Sigmoid colon (tissue), 6 donors: ENCODE measurements at regions not wholly inside any gene's neighbourhood (a gene's known extent, or its start where the extent isn't known, plus 50 kb on each side); places are given as distances from the start of the nearest gene placed in this dataset.

Experiments
- DNase-seq: peaks from one replicate; pipeline ENCODE4 v3.0.0-alpha.2; 2019
- H3K27ac ChIP-seq, 4 donors: fragments of 200-600 bp; sonication (generic); one replicate each; pipeline ENCODE4 v1.5.1; 2016 to 2019; ENCODE audit warnings: mild to moderate bottlenecking in 1 of 4
- H3K27me3 ChIP-seq, 3 donors: fragments of 200-600 bp; sonication (generic); one replicate each; pipeline ENCODE4 v1.5.1; 2019; ENCODE audit warnings: mild to moderate bottlenecking in 1 of 3
- H3K36me3 ChIP-seq, 4 donors: fragments of 200-600 bp; sonication (generic); one replicate each; pipeline ENCODE4 v1.5.1; 2016 to 2019
- H3K4me1 ChIP-seq, 4 donors: fragments of 200-600 bp; sonication (generic); one replicate each; pipeline ENCODE4 v1.5.1; 2017 to 2019
- H3K4me3 ChIP-seq, 4 donors: fragments of 200-600 bp; sonication (generic); one replicate each; pipeline ENCODE4 v1.5.1; 2017 to 2019; ENCODE audit warnings: mild to moderate bottlenecking in 2 of 4, moderate library complexity in 1 of 4
- H3K9me3 ChIP-seq, 4 donors: fragments of 200-600 bp in 3 of 4; sonication (generic) in 3 of 4; one replicate each; pipeline versions ENCODE4 v1.5.1 to v1.6.1; 2013 to 2019
- CTCF ChIP-seq, 4 experiments: fragments of 450-650 bp in 3 of 4; fragments of 200-600 bp in 1 of 4; IDR thresholded peaks; one replicate each; pipeline ENCODE4 v1.5.1; 2016 to 2019; ENCODE audit warnings: antibody characterized with exemption in 4 of 4, mild to moderate bottlenecking in 3 of 4, moderate library complexity in 2 of 4
- EP300 ChIP-seq, 4 donors: sonication (generic); formaldehyde crosslinking; IDR thresholded peaks; one replicate each; pipeline ENCODE4 v1.6.1; 2017; ENCODE audit warnings: antibody characterized with exemption in 4 of 4
- POLR2A ChIP-seq, 2 donors: fragments of 450-650 bp; IDR thresholded peaks; one replicate each; pipeline ENCODE4 v1.6.1; 2016; ENCODE audit warnings: antibody characterized with exemption in 2 of 2, mild to moderate bottlenecking in 2 of 2, moderate library complexity in 2 of 2
- POLR2AphosphoS5 ChIP-seq, 4 donors: sonication (generic); formaldehyde crosslinking; IDR thresholded peaks; one replicate each; pipeline ENCODE4 v1.6.1; 2017; ENCODE audit warnings: antibody characterized with exemption in 4 of 4
- WGBS, 2 donors: extraction: QIAGEN DNeasy Blood & Tissue Kit; methylation state at CpG; one replicate each; pipeline ENCODE4 v1.1.7; 2013; 5-methylcytosine and 5-hydroxymethylcytosine counted together
- intact Hi-C: fragments of 100-400 bp; cut with DNase I; formaldehyde crosslinking; loops from one replicate; pipeline ENCODE4 v1.15.1; 2023
- donor health status: healthy with polysubstance abuse.
- donor health status: healthy.

GRCh38 chr12:92360543-92360942, 214.9 kb upstream of the BTG1 start:
- H3K27me3 ChIP-seq, result no peaks in the 10 kb centered on the region
- TF ChIP-seq POLR2A (IDR thresholded peaks at IDR 0.05), result no peak
- TF ChIP-seq EP300 (IDR thresholded peaks at IDR 0.05), result no peak
- no peak for TF ChIP-seq POLR2AphosphoS5 (IDR thresholded peaks at IDR 0.05)
- no peak for TF ChIP-seq CTCF (IDR thresholded peaks at IDR 0.05)
- H3K36me3 ChIP-seq, result no peaks in the 10 kb centered on the region
- DNase-seq, result no peak
- H3K9me3 ChIP-seq, result no peaks in the 10 kb centered on the region
- no peak overlapping the region for H3K27ac ChIP-seq
- peaks cover 0 to 5% (median 2%) of the 10 kb centered on the region in 4 donors for H3K4me1 ChIP-seq
- no peak overlapping the region for H3K4me3 ChIP-seq
- intact Hi-C loops, result no loop called here
- 74 to 92% methylated on average over 2 of the region's 2 CpGs for WGBS, 2 donors

DNA sequence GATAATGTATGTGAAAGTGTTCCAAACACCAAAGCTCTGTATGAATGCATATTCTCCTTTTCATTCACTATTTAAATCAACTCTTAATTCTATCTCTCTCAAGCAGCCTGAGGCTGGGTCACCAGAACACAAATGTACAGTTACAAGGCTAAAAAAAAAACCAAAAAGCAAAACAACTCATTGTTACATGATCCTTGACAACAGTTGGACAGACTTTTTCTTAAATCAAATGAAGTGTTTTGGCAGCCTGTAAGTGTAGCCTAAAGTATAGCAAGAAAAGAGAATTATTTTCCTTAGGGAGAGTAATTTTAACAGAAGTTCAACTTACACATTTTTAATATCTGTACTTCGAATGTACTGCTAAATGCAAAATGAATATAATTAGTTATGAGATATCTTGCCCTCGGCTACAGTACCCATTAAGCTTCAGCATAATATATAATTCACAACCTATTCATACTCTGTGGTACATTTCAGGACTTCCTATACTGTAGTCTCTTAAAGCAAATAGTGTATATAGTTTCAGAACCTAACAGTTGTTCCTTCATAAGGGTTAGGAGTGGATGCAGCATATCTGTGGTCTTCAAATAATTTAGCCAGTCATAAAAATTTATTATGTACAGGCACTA, 214.0 kb upstream of the BTG1 start:
- WGBS, 2 donors, result 91 to 94% methylated on average over 2 of the region's 2 CpGs
- intact Hi-C loops, result no loop called here
- Histone ChIP-seq H3K4me3 (no peak overlapping the region), H3K4me1 (peaks cover 0 to 5% (median 2%) of the 10 kb centered on the region in 4 donors), H3K27ac (no peak overlapping the region), H3K27me3 (no peaks in the 10 kb centered on the region), H3K36me3 (no peaks in the 10 kb centered on the region), H3K9me3 (no peaks in the 10 kb centered on the region)
- DNase-seq, result no peak
- TF ChIP-seq POLR2A (IDR thresholded peaks at IDR 0.05), result no peak
- no peak for TF ChIP-seq EP300 (IDR thresholded peaks at IDR 0.05)
- TF ChIP-seq CTCF (IDR thresholded peaks at IDR 0.05), result no peak
- no peak for TF ChIP-seq POLR2AphosphoS5 (IDR thresholded peaks at IDR 0.05)

DNA sequence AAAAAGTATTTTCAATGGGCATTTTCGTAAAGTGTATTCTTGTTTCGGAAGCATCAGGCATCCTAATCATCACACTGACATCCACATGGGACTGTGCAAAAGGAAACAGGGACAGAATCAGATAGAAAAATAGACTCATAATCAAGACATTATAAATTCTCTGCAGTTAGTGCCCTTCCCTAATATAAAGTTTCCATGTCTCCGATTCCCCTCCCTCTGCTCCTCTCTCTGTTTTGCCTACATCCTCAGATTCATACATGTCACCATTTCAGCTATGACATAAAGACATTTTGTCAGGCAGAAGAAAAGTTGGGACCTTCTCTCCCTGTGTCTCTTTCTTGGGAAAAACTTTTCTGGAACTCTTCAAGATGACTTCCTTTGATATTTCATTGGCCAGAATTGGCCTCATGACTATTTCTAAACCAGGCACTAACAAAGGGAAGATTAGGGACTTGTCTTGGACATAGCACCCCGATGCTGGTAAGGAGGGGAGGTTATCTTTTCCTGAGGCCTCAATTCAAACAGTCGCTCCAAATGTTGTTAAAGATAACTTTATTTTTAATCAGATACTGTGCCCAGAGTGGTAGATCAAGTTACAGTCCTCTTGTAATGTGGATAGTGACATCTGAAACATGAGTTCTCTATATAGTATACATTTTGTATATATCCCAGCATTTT, 212.1 kb upstream of the BTG1 start:
- no peak for TF ChIP-seq CTCF (IDR thresholded peaks at IDR 0.05)
- no peak for TF ChIP-seq POLR2AphosphoS5 (IDR thresholded peaks at IDR 0.05)
- TF ChIP-seq POLR2A (IDR thresholded peaks at IDR 0.05), result no peak
- TF ChIP-seq EP300 (IDR thresholded peaks at IDR 0.05), result no peak
- peaks cover 0 to 5% (median 0%) of the 10 kb centered on the region in 4 donors for H3K4me1 ChIP-seq
- H3K9me3 ChIP-seq, result no peaks in the 10 kb centered on the region
- DNase-seq, result no peak
- 96 to 97% methylated on average over 5 of the region's 5 CpGs for WGBS, 2 donors
- H3K4me3 ChIP-seq, result no peak overlapping the region
- H3K27me3 ChIP-seq, result no peaks in the 10 kb centered on the region
- H3K27ac ChIP-seq, result no peak overlapping the region
- intact Hi-C loops, result no loop called here
- no peaks in the 10 kb centered on the region for H3K36me3 ChIP-seq

- TF ChIP-seq CTCF (IDR thresholded peaks at IDR 0.05), result no peak
- no peak for TF ChIP-seq POLR2A (IDR thresholded peaks at IDR 0.05)
- no peak for TF ChIP-seq POLR2AphosphoS5 (IDR thresholded peaks at IDR 0.05)
- no peak for TF ChIP-seq EP300 (IDR thresholded peaks at IDR 0.05)
- intact Hi-C loops, result no loop called here
- H3K27ac ChIP-seq, result no peak overlapping the region
- H3K9me3 ChIP-seq, result no peaks in the 10 kb centered on the region
- no peaks in the 10 kb centered on the region for H3K36me3 ChIP-seq
- no peaks in the 10 kb centered on the region for H3K4me1 ChIP-seq
- H3K27me3 ChIP-seq, result no peaks in the 10 kb centered on the region
- no peak for DNase-seq
- 74 to 87% methylated on average over 2 of the region's 2 CpGs for WGBS, 2 donors
- no peak overlapping the region for H3K4me3 ChIP-seq
Observed at GRCh38 chr12:92356425-92356824, 210.8 kb upstream of the BTG1 start.
